ENCODE measurements at regions not wholly inside any gene's neighbourhood (a gene's known extent, or its start where the extent isn't known, plus 50 kb on each side); places are given as distances from the start of the nearest gene placed in this dataset.

GRCh38 chr9:1327467-1327866 lies 277.3 kb downstream of the DMRT2 start:
- no peak for TF ChIP-seq RAD21 (IDR thresholded peaks at IDR 0.05; ENCODE audit: low read length)
- TF ChIP-seq SIN3A (IDR thresholded peaks at IDR 0.05; ENCODE audit: borderline replicate concordance, low read depth, low read length), result no peak
- TF ChIP-seq EZH2phosphoT487 (IDR thresholded peaks at IDR 0.05; ENCODE audit: borderline replicate concordance, low read depth), result no peak
